Type B pancreatic cell (in vitro differentiated cells): ENCODE measurements at regions not wholly inside any gene's neighbourhood (a gene's known extent, or its start where the extent isn't known, plus 50 kb on each side); places are given as distances from the start of the nearest gene placed in this dataset.

Experiments
- DNase-seq: peaks from one replicate; pipeline ENCODE4 v3.0.0; 2021; ENCODE audit warnings: mixed read lengths; ENCODE audit not compliant: unreplicated experiment; ENCODE audit errors: extremely low spot score
- H3K27ac Mint-ChIP-seq: 2 replicates; pipeline ENCODE4 v1.8.0; 2021; ENCODE audit warnings: mild to moderate bottlenecking, mixed read lengths
- H3K27me3 Mint-ChIP-seq: 2 replicates; pipeline ENCODE4 v1.8.0; 2021; ENCODE audit warnings: mixed read lengths
- H3K36me3 Mint-ChIP-seq: 2 replicates; pipeline ENCODE4 v1.8.0; 2021; ENCODE audit warnings: mixed read lengths
- H3K4me1 Mint-ChIP-seq: one replicate; pipeline ENCODE4 v1.8.0; 2021; ENCODE audit warnings: mixed read lengths; ENCODE audit not compliant: unreplicated experiment
- H3K4me3 Mint-ChIP-seq: 2 replicates; pipeline ENCODE4 v1.8.0; 2021; ENCODE audit warnings: mild to moderate bottlenecking, mixed read lengths
- H3K9me3 Mint-ChIP-seq: 2 replicates; pipeline ENCODE4 v1.8.0; 2021; ENCODE audit warnings: mixed read lengths
- TF ChIP-seq, protein P1 (sequence below): fragments of 200-600 bp; sonication (generic); conservative IDR thresholded peaks from 2 replicates; pipeline ENCODE4 v1.5.0; 2021; ENCODE audit warnings: antibody characterized with exemption, mild to moderate bottlenecking

DNA sequence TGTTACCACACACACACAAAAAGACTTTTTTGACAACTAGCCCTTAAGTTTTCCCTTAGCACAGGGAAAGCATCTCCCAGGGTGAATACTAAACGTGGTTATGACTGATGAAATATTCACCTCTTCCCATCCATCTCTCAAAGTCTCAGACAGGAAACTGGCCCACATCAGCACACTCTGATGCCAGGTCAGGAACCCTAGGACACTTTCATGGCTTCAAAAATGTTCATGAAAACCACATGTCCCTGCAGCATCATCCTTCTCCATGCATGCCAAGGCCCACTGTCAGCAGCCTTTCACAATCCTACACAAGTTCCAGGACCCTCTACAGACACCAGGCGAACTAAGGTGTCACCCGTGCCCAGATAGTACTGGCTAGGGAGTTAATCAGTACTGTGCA, 68.7 kb downstream of the DNTTIP2 start:
- peaks cover 12% of the 10 kb centered on the region for H3K36me3 Mint-ChIP-seq

DNA sequence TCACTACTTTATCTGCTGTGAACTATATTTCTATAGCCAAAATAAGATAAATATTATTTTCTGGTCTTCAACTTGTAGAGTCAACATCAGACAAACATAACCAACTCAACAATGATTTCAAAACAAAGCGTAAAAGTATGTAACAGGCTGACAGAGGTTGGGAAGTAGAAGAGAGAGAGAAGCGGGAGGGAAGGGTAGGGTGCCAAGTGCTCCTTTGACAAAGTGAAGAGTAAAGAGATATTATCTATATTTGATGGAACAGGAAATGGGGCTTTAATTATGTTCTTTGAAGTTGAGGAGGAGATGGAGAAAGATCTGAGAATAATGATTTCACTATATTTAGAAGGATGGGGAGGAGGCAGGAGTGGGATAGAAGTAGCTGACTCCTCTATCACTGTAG, 70.1 kb downstream of the DNTTIP2 start:
- no peak for DNase-seq
- Mint-ChIP-seq H3K27ac (no peak overlapping the region), H3K9me3 (peaks cover 27% of the 10 kb centered on the region), H3K4me1 (peaks cover 11% of the 10 kb centered on the region), H3K4me3 (no peak overlapping the region), H3K27me3 (no peaks in the 10 kb centered on the region), H3K36me3 (peaks cover 12% of the 10 kb centered on the region)
- TF ChIP-seq, protein P1, sequence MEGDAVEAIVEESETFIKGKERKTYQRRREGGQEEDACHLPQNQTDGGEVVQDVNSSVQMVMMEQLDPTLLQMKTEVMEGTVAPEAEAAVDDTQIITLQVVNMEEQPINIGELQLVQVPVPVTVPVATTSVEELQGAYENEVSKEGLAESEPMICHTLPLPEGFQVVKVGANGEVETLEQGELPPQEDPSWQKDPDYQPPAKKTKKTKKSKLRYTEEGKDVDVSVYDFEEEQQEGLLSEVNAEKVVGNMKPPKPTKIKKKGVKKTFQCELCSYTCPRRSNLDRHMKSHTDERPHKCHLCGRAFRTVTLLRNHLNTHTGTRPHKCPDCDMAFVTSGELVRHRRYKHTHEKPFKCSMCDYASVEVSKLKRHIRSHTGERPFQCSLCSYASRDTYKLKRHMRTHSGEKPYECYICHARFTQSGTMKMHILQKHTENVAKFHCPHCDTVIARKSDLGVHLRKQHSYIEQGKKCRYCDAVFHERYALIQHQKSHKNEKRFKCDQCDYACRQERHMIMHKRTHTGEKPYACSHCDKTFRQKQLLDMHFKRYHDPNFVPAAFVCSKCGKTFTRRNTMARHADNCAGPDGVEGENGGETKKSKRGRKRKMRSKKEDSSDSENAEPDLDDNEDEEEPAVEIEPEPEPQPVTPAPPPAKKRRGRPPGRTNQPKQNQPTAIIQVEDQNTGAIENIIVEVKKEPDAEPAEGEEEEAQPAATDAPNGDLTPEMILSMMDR: no peak

More for the DNA sequence above, 68.7 kb downstream of the DNTTIP2 start:
- no peak for DNase-seq
- no peaks in the 10 kb centered on the region for H3K27me3 Mint-ChIP-seq
- H3K27ac Mint-ChIP-seq: no peak overlapping the region
- no peak overlapping the region for H3K4me3 Mint-ChIP-seq
- peaks cover 27% of the 10 kb centered on the region for H3K9me3 Mint-ChIP-seq
- TF ChIP-seq, protein P1: no peak
- H3K4me1 Mint-ChIP-seq: peaks cover 21% of the 10 kb centered on the region

DNA sequence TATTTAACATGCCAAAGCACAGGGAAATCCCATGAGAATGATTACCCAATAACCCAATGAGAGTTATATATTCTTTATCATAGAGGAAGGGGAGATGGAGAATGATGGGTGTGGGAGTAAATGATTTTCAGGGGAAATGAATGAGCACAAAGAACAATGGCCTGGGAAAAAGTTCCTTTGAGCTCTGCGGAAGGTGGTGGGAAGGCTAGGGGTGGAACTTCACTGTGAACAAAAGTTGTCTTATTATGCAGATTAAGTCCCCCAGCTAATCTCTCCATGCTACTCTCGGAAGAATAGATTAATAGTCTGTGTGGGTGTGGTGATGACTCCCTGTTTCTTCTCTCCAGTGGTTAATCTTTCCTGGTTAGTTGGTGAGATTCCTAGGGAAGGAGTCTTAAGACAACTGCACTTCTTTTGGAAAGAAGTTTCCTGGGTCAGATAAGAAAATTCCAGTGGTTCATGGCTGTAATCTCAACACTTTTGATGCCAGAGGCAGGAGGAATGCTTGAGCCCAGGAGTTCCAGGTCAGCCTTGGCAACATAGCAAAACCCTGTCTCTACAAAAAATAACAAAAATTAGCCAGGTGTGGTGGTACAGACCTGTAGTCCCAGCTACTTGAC, 71.6 kb downstream of the DNTTIP2 start:
- Mint-ChIP-seq H3K9me3 (peaks cover 27% of the 10 kb centered on the region), H3K4me3 (no peak overlapping the region), H3K27me3 (no peaks in the 10 kb centered on the region), H3K4me1 (peaks cover 6% of the 10 kb centered on the region), H3K36me3 (peaks cover 12% of the 10 kb centered on the region), H3K27ac (no peak overlapping the region)
- no peak for DNase-seq
- TF ChIP-seq, protein P1: no peak

DNA sequence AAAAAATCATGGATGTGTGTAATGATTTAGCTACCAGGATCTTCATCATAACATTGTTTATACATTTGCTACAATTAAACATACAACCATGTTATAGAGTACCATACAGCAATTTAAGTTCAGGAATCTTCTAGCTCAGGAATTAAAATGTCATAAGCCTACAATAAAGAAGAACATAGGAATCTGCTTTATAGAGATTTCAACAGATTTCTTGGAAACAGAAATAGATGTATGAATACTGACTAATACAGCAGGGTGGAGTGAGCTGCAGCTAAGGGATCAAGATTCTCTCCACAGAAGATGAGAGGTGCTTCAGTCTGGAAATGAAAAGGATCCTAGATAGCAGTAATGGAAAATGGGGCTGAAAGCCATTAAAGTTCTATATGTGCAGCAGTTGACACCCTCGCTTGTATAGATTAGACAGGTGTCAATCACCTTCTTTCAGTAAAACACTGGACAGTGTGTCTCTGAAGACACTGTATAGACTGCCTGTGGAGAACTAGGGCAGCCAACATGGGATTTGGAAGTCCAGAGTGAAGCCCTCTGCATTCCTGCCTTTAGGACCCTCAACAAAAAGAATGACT, 73.9 kb downstream of the DNTTIP2 start:
- no peaks in the 10 kb centered on the region for H3K4me1 Mint-ChIP-seq
- H3K27ac Mint-ChIP-seq: no peak overlapping the region
- DNase-seq: no peak

DNA sequence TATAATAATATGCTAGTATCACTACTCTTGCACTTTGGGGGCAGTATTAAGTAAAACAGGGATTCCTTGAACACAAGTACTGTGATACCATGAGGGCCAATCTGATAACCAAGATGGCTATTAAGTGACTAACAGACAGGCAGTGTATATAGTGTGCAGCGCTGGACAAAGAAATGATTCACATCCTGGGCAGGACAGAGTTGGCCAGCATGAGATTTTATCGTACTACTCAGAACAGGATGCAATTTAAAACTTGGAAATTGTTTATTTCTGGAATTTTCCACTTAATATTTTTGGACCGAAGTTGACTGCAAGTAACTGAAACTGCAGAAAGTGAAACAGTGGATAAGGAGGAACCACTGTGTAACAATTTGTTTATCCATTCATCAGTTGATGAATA, 74.6 kb downstream of the DNTTIP2 start:
- no peak overlapping the region for H3K27ac Mint-ChIP-seq
- no peaks in the 10 kb centered on the region for H3K4me1 Mint-ChIP-seq
- no peak overlapping the region for H3K4me3 Mint-ChIP-seq
- DNase-seq: no peak
- H3K9me3 Mint-ChIP-seq: peaks cover 15% of the 10 kb centered on the region
- TF ChIP-seq, protein P1: no peak
- H3K27me3 Mint-ChIP-seq: no peaks in the 10 kb centered on the region
- peaks cover 4% of the 10 kb centered on the region for H3K36me3 Mint-ChIP-seq

More for the DNA sequence above, 73.9 kb downstream of the DNTTIP2 start:
- Mint-ChIP-seq H3K4me3 (no peak overlapping the region), H3K36me3 (peaks cover 4% of the 10 kb centered on the region), H3K9me3 (peaks cover 16% of the 10 kb centered on the region), H3K27me3 (no peaks in the 10 kb centered on the region)
- TF ChIP-seq, protein P1: no peak
